22Rv1 (cell line): ENCODE measurements at regions not wholly inside any gene's neighbourhood (a gene's known extent, or its start where the extent isn't known, plus 50 kb on each side); places are given as distances from the start of the nearest gene placed in this dataset.

Experiments used
- CTCF ChIP-seq: fragments of 450-650 bp; IDR thresholded peaks from 2 replicates; pipeline ENCODE4 v1.5.1; 2017; ENCODE audit warnings: mild to moderate bottlenecking
- ZFX ChIP-seq: fragments of 450-650 bp; IDR thresholded peaks from 2 replicates; pipeline ENCODE4 v1.6.1; 2017; ENCODE audit warnings: antibody characterized with exemption, borderline replicate concordance

GRCh38 chr6:156622185-156622584, 155.0 kb upstream of the ARID1B start:
- TF ChIP-seq CTCF (no peak), ZFX (no peak)
